HG02623 (cell line): ENCODE measurements at regions not wholly inside any gene's neighbourhood (a gene's known extent, or its start where the extent isn't known, plus 50 kb on each side); places are given as distances from the start of the nearest gene placed in this dataset.

Experiments used
- ATAC-seq: cut with Tn5 transposase; IDR thresholded peaks from one replicate; pipeline ENCODE4 v1.9.1; 2021; ENCODE audit warnings: moderate library complexity; ENCODE audit not compliant: unreplicated experiment

GRCh38 chr10:36506261-36506660 is 619.1 kb upstream of the ANKRD30A start:
- ATAC-seq = no peak

DNA sequence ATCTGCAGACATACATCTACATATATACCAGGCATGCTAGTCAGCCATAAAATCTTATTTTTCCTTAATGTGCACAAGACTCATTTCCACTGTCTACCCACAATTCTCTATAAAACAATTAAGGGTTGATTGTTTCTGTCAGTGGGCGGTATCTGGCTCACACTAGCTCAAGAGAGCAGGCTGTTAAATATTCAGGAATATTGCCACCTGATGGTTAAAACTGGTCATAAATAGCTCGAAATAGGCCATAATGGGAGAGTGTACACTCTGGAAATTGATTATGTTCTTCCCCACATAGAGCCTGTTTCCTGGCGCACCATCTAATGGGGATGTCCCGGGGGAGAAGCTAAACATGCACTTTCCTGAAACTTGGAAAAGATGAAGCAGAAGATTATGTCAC is 620.6 kb upstream of the ANKRD30A start:
- no peak for ATAC-seq

DNA sequence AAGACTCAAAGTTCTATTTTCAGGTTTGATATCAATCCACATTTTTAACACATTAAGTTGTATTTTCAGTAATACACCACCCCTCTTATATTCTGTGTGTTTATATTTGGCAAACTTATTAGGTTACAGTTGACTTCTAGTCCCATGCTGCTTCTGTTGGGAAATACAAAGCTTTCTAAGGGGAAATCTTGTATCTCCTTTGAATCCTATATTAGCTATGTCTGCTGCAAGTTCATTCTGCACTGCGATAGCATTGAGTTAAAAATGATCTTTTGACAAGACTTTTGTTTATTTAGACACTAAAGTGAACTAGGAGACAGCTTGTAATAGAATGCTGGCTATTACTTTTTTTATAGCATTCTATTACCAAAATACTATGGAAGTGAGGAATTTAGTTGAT is 625.1 kb upstream of the ANKRD30A start:
- no peak for ATAC-seq

- no peak for ATAC-seq
Measured at GRCh38 chr10:36499693-36500092, 625.7 kb upstream of the ANKRD30A start.

DNA sequence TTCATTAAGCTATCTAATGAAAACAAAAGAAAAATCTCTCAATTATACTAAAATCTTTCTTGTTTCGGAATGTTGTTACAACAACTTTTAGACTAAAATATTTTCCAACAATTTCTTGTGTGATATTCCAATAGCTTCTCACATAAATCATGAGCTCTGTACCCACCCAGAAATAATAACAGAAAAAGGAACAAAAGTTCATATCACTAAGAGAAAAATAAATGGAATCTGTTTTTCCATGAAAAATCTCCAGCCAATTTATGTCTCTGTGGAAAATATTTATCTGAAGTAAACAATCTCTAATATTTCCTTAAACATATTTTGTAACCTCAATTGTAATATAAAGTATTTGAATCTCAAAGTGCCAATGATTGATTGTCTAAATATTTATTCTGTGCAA is 628.6 kb upstream of the ANKRD30A start:
- no peak for ATAC-seq

DNA sequence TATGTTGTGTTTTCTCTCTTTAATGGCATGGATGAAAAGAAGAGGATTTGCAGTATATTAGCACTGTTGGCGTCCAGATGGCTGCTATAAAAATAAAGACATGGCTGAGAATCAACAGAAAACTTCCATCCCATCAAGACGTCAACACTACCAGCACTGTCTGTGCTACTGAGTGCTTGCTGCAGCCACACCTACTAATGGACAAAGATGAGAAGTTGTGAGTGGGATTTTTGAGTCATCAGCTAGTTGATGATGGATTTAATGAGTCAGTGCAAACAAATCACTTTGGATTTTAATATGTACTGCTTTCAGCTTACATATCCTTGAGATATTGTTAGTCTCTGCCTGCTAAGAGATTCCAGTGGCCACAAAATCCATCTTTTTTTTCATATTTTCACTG is 631.0 kb upstream of the ANKRD30A start:
- no peak for ATAC-seq

GRCh38 chr10:36493516-36493880 is 631.9 kb upstream of the ANKRD30A start:
- ATAC-seq = no peak

DNA sequence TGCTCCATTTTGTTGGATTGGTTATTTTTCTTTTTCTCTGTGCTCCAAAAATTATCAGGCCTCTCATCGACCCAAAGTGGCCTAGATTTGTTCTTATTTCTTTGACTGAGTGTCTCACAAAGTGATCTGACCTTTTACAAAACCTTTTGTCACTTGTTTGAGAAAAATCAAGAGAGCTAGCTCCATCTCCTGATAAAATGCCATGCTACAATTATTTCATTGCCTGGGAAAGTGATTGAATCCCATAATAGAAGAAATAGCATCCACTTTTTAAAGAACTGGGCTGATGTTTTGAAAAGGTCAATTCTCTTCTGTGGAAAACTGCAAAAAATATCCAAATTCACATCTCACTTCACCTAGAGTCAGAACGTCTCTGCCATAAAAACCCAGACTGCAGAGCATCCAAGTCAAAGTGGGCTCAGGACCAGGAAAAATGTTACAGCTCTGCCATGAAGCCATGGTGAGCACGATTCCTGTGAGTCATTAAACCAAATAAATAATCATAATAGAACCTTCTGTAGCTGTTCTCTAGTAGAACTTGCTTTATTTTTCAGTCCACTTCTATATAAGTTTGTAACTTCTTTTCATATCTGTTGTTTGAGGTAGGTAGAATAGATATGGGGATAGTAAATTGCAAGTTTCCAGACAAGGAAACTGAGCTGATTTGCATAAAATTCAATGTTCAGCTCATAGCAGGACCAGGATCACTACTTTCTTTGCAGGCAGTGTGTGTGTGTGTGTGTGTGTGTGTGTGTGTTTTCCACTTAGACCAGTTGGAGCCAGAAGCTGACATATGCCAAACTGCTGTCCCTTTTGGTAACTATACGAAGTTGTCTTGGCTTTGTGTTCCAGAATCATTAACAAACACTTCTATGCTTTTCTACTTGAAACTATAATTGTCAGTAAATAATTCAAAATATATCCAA is 632.5 kb upstream of the ANKRD30A start:
- no peak for ATAC-seq

- ATAC-seq = no peak
Measured at GRCh38 chr10:36491926-36492325, 633.5 kb upstream of the ANKRD30A start.

- no peak for ATAC-seq
Measured at GRCh38 chr10:36489611-36490228, 635.7 kb upstream of the ANKRD30A start.

DNA sequence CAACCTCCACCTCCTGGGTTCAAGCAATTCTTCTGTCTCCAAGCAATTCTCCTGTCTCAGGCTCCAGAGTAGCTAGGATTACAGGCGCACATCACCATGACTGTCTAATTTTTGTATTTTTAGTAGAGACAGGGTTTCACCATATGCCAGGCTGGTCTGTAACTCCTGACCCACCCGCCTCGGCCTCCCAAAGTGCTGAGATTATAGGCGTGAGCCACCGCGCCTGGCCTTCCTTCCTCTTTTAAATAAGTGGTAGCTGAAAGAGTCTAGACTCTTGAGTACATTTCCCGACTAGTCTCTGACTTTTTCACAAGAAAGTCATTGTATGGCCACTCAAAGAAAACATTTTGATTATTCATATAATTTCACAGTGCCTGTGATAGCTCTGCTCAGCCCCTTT is 636.2 kb upstream of the ANKRD30A start:
- no peak for ATAC-seq

GRCh38 chr10:36488579-36488978 is 636.8 kb upstream of the ANKRD30A start:
- no peak for ATAC-seq

- no peak for ATAC-seq
Measured at GRCh38 chr10:36479073-36479472, 646.3 kb upstream of the ANKRD30A start.

DNA sequence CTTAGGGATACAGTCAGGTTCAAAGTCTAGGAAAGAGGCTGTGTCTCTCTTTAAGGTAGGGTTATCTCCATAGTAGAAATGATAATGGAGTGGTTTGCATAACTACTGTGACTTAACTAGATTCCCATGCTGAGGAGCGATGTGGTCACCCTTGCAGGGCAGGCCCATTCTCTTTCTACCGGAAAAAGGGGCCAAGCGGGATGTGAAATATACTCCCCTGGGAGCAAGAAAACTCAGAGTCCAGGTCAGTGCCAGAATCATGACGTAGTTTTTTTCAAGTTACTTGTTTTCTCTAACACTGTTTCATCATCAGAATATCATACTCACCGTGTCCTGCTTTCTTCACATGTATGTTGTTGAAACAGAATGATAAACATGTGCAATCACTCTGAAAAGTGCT is 649.0 kb upstream of the ANKRD30A start:
- ATAC-seq = no peak

DNA sequence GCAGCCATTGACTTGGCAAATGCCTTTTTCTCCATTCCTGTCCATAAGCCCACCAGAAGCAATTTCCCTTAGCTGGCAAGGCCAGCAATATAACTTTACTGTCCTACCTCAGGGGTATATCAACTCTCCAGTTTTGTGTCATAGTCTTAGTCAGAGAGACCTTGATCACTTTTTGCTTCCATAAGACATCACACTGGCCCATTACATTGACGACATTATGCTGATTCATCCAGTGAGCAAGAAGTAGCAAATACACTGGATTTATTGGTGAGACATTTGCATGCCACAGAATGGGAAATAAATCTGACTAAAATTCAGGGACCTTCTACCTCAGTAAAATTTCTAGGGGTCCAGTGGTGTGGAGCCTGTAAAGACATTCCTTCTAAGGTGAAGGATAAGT is 649.7 kb upstream of the ANKRD30A start:
- no peak for ATAC-seq

GRCh38 chr10:36474456-36474855 is 650.9 kb upstream of the ANKRD30A start:
- ATAC-seq = no peak

GRCh38 chr10:36473122-36473521 is 652.3 kb upstream of the ANKRD30A start:
- ATAC-seq = no peak

DNA sequence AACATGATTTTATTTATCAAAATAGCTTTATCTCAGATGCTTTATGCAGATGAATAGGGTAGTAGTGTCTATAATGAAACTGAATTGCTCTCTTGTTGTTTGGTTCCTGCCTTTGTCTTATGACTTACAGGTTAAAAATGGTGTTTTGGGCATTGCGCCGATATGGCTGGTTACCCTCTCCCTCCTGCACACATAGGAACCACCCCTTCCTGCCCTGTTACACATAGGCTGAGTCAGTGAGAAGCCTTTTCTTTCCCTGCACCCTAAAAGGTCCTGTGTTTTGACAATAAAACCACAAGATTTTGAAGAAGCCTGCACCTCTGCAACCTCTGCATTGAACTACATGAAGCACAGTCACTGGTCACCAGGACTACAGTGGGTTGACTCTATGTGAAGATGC is 655.8 kb upstream of the ANKRD30A start:
- ATAC-seq = no peak

- ATAC-seq = no peak
Measured at GRCh38 chr10:36468620-36469019, 656.8 kb upstream of the ANKRD30A start.

DNA sequence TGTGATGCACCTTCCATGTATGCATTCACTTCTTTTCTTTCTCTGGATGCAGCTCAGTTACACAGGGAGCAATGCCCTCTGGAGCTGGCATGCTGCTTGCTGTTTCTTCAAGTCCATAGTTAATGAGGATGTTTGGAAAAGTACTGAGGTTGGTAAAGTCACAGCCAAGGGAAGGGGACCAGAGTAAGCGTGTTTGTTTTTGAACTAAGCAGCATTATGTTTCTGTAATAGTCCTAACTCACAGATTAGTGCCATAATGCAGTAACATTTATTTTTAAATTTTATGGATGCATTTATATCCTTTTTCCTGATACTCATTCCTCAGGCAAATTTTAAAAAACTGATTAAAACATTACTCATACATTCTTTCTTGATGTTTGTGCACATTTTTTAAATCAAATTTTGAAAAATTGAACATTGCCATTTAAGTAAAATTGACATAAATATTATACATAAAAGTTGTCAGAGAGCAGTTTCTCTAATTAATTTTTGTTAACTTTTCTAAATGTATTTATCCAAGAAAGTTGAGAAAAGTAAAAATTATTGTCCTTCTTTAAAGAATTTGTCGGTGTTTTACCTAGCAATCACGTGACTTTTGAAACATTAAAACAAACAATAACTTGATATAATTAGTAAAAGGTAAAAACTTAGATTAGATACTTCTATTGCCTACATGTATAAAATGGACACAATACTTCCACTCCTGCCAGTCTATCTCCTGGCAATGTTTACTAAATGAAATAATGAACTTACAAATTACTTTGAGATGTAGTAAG is 659.6 kb upstream of the ANKRD30A start:
- ATAC-seq = no peak

GRCh38 chr10:36464291-36464690 is 661.1 kb upstream of the ANKRD30A start:
- ATAC-seq = no peak

- no peak for ATAC-seq
Measured at GRCh38 chr10:36463390-36463789, 662.0 kb upstream of the ANKRD30A start.
